HCT116 (cell line): ENCODE measurements at regions not wholly inside any gene's neighbourhood (a gene's known extent, or its start where the extent isn't known, plus 50 kb on each side); places are given as distances from the start of the nearest gene placed in this dataset.

ENCODE experiments used
- ATAC-seq: fragments of 200-7000 bp; cut with Tn5 transposase; 2 replicates; pipeline ENCODE4 v1.9.1; 2020; ENCODE audit warnings: mild to moderate bottlenecking, moderate library complexity
- BruUV-seq: library from RNA; stranded (reverse); fragments of 400-500 nt; replicated peaks from 2 replicates; lab custom pipeline; 2021; lab: Mats Ljungman, UMichigan
- CTCF ChIA-PET: fragments of 300-600 bp; sonication (Branson Sonifier 250); formaldehyde crosslinking; loops from one replicate; lab custom pipeline; 2021; ENCODE audit warnings: antibody characterized with exemption; lab: Charles Lee
- POLR2A ChIA-PET: fragments of 300-600, 350-600 bp; sonication (Branson Sonifier 250); formaldehyde crosslinking; loops from one replicate; lab custom pipeline; 2021; ENCODE audit warnings: antibody characterized with exemption; lab: Charles Lee
- RAD21 ChIA-PET, 2 experiments: fragments of 300-600 bp; sonication (Branson Sonifier 250); formaldehyde crosslinking; loops; one replicate each; lab custom pipeline; 2023; ENCODE audit warnings: low total read pairs in 2 of 2; ENCODE audit not compliant: uncharacterized antibody in 2 of 2, unreplicated experiment in 2 of 2, low non-redundant PET in 1 of 2; lab: Charles Lee
- DNase-seq: peaks from one replicate; pipeline ENCODE4 v3.0.0-alpha.2; 2010; ENCODE audit warnings: low read depth, low spot score
- H2AFZ ChIP-seq: fragments of 200-600 bp; shearing (Covaris generic), sonication (generic); 2 replicates; pipeline ENCODE4 v1.6.1; 2017; ENCODE audit warnings: low read depth, mixed run types, mixed read lengths, antibody characterized with exemption, low read length; ENCODE audit not compliant: poor library complexity, severe bottlenecking
- H3K27ac ChIP-seq: 2 replicates; pipeline ENCODE4 v1.5.1; 2012; ENCODE audit warnings: low read depth, low read length
- H3K27me3 ChIP-seq: fragments of 200-600 bp; sonication (generic); 2 replicates; pipeline ENCODE4 v1.6.1; 2016; ENCODE audit warnings: mixed run types, low read length, mixed read lengths; ENCODE audit not compliant: insufficient read depth
- H3K36me3 ChIP-seq, 2 experiments: fragments of 200-500 bp in 1 of 2; fragments of 200-600 bp in 1 of 2; sonication (Bioruptor generic) in 1 of 2; sonication (generic) in 1 of 2; 2 replicates each; pipeline versions ENCODE4 v1.5.1 to v1.6.1; 2014 to 2016; ENCODE audit warnings: low read length in 2 of 2, inconsistent platforms in 1 of 2, mixed read lengths in 1 of 2, mixed run types in 1 of 2; ENCODE audit not compliant: insufficient read depth in 2 of 2, control insufficient read depth in 1 of 2
- H3K4me1 ChIP-seq, 2 experiments: fragments of 200-600 bp in 1 of 2; sonication (generic) in 1 of 2; 2 replicates each; pipeline versions ENCODE4 v1.5.1 to v1.6.1; 2012 to 2017; ENCODE audit warnings: low read length in 2 of 2, inconsistent platforms in 1 of 2, mild to moderate bottlenecking in 1 of 2, mixed read lengths in 1 of 2, mixed run types in 1 of 2, moderate library complexity in 1 of 2; ENCODE audit not compliant: insufficient read depth in 2 of 2, control insufficient read depth in 1 of 2
- H3K4me2 ChIP-seq: fragments of 200-600 bp; sonication (generic); 2 replicates; pipeline ENCODE4 v1.6.1; 2017; ENCODE audit warnings: mixed run types, low read length, mixed read lengths
- H3K4me3 ChIP-seq, 2 experiments: fragments of 200-600 bp in 1 of 2; sonication (generic) in 1 of 2; replicated peaks in 1 of 2; 2 replicates each; pipeline ENCODE4 v1.5.1; 2011 to 2016; ENCODE audit warnings: low read length in 2 of 2, control low read depth in 1 of 2, low read depth in 1 of 2, mild to moderate bottlenecking in 1 of 2, mixed read lengths in 1 of 2, mixed run types in 1 of 2
- H3K79me2 ChIP-seq: fragments of 200-600 bp; sonication (generic); 2 replicates; pipeline ENCODE4 v1.6.1; 2017; ENCODE audit warnings: mild to moderate bottlenecking, mixed run types, low read length, moderate library complexity, mixed read lengths; ENCODE audit not compliant: insufficient read depth
- H3K9ac ChIP-seq: fragments of 200-600 bp; sonication (generic); 2 replicates; pipeline ENCODE4 v1.6.1; 2016; ENCODE audit warnings: low read length, mixed read lengths
- H3K9me2 ChIP-seq: fragments of 200-600 bp; sonication (generic), shearing (Covaris generic); 2 replicates; pipeline ENCODE4 v1.6.1; 2017; ENCODE audit warnings: mixed run types, mild to moderate bottlenecking, moderate library complexity; ENCODE audit not compliant: insufficient read depth
- H3K9me3 ChIP-seq, 2 experiments: fragments of 200-500 bp in 1 of 2; fragments of 200-600 bp in 1 of 2; sonication (Bioruptor generic) in 1 of 2; sonication (generic) in 1 of 2; 2 replicates each; pipeline ENCODE4 v1.6.1; 2014 to 2017; ENCODE audit warnings: low read length in 2 of 2, mixed read lengths in 2 of 2, inconsistent platforms in 1 of 2, low read depth in 1 of 2, mild to moderate bottlenecking in 1 of 2, mixed run types in 1 of 2, moderate library complexity in 1 of 2; ENCODE audit not compliant: control insufficient read depth in 1 of 2, insufficient read depth in 1 of 2
- H4K20me1 ChIP-seq: fragments of 200-600 bp; sonication (generic), shearing (Covaris generic); 2 replicates; pipeline ENCODE4 v1.6.1; 2017; ENCODE audit warnings: mixed run types, mild to moderate bottlenecking, moderate library complexity; ENCODE audit not compliant: insufficient read depth
- ELF1 ChIP-seq: IDR thresholded peaks from 2 replicates; pipeline ENCODE4 v1.6.1; 2012; ENCODE audit warnings: low read depth, borderline replicate concordance
- JUND ChIP-seq: IDR thresholded peaks from 2 replicates; pipeline ENCODE4 v1.6.1; 2012
- POLR2AphosphoS5 ChIP-seq: IDR thresholded peaks from 2 replicates; pipeline ENCODE4 v1.6.1; 2011; ENCODE audit warnings: mild to moderate bottlenecking, low read depth, low read length, moderate library complexity
- REST ChIP-seq: IDR thresholded peaks from 2 replicates; pipeline ENCODE4 v1.6.1; 2012; ENCODE audit warnings: low read depth
- SIN3A ChIP-seq: IDR thresholded peaks from 2 replicates; pipeline ENCODE4 v1.6.1; 2012; ENCODE audit warnings: low read depth
- SP1 ChIP-seq: IDR thresholded peaks from 2 replicates; pipeline ENCODE4 v1.6.1; 2012; ENCODE audit warnings: low read depth
- SRF ChIP-seq: IDR thresholded peaks from 2 replicates; pipeline ENCODE4 v1.6.1; 2012; ENCODE audit warnings: low read depth
- TCF7L2 ChIP-seq: IDR thresholded peaks from 2 replicates; pipeline ENCODE4 v1.7.0; 2011; ENCODE audit warnings: borderline replicate concordance, inconsistent platforms; ENCODE audit not compliant: insufficient read depth, insufficient read length; ENCODE audit errors: extremely low read depth
- ZNF274 ChIP-seq: fragments of 200-500 bp; sonication (Bioruptor generic); IDR thresholded peaks from 2 replicates; pipeline ENCODE4 v1.6.1; 2014; ENCODE audit warnings: mild to moderate bottlenecking, low read depth, low read length, inconsistent platforms
- intact Hi-C: fragments of 100-400 bp; cut with micrococcal nuclease; formaldehyde crosslinking; loops from 2 replicates; pipeline ENCODE4 v1.10.0; 2022

GRCh38 chr2:82339805-82340204 is 2035.3 kb upstream of the LRRTM1 start:
- intact Hi-C loops, result no loop called here
- RAD21 ChIA-PET, result no interaction called here
- ATAC-seq (no peak), DNase-seq (no peak)
- POLR2A ChIA-PET, result no interaction called here
- Histone ChIP-seq H2AFZ (no peak overlapping the region), H4K20me1 (no peaks in the 10 kb centered on the region), H3K4me2 (no peak overlapping the region), H3K79me2 (no peaks in the 10 kb centered on the region), H3K27me3 (no peaks in the 10 kb centered on the region), H3K9ac (no peak overlapping the region), H3K4me1 (no peaks in the 10 kb centered on the region), H3K9me2 (no peaks in the 10 kb centered on the region), H3K9me3 (no peaks in the 10 kb centered on the region), H3K4me3 (no peak overlapping the region), H3K27ac (no peak overlapping the region), H3K36me3 (no peaks in the 10 kb centered on the region)
- no peak for TF ChIP-seq JUND
- TF ChIP-seq SP1, result no peak
- TF ChIP-seq REST, result no peak
- no peak for TF ChIP-seq SIN3A
- no peak for TF ChIP-seq ELF1
- TF ChIP-seq SRF, result no peak
- no peak for TF ChIP-seq TCF7L2
- no peak for TF ChIP-seq POLR2AphosphoS5
- TF ChIP-seq ZNF274, result no peak
- no TSS peak for BruUV-seq
- CTCF ChIA-PET, result no interaction called here
